ENCODE measurements at regions not wholly inside any gene's neighbourhood (a gene's known extent, or its start where the extent isn't known, plus 50 kb on each side); places are given as distances from the start of the nearest gene placed in this dataset.
"Not testable (repeated sequence)": the region's sequence is repeated elsewhere in the genome, so short reads cannot be mapped to it uniquely, and the experiment has no call there.

DNA sequence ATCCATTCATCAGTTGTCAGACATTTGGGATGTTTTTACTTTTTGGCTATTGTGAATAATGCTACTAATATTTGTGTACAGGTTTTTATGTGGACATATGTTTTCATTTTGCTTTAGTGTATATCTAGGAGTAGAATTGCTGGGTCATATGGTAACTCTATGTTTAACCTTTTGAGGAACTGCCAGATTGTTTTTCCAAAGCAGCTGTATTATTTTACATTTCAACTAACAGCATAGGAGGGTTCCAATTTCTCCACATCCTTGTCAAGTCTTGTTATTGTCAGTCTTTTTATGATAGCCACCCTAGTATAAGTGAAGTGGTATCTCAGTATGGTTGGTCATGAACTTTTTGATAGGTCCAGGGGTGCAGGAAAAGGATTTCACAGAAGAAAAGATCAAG lies 114.5 kb upstream of the FAM9C start:
- Histone ChIP-seq H2AK5ac (ENCODE audit: low read length) (no peak overlapping the region), H3K23ac (ENCODE audit: low read length) (no peak overlapping the region), H4K8ac (ENCODE audit: low read depth, low read length) (no peak overlapping the region), H2BK15ac (replicated peaks; ENCODE audit: low read depth) (no peak overlapping the region), H3K36me3 (ENCODE audit: control insufficient read depth, insufficient read depth, low read length) (no peaks in the 10 kb centered on the region), H3K9ac (ENCODE audit: low read length) (no peak overlapping the region), H3K4me2 (ENCODE audit: low read length) (no peak overlapping the region), H3K56ac (ENCODE audit: low read length) (no peak overlapping the region), H3K27me3 (ENCODE audit: insufficient read depth, low read length, poor library complexity) (no peaks in the 10 kb centered on the region), H3K18ac (ENCODE audit: low read length) (no peak overlapping the region), H2BK5ac (ENCODE audit: low read length) (no peak overlapping the region), H3K4ac (ENCODE audit: low read depth, low read length) (no peak overlapping the region), H4K5ac (ENCODE audit: low read length) (no peak overlapping the region), H3K79me1 (ENCODE audit: low read length) (no peaks in the 10 kb centered on the region), H3K4me3 (ENCODE audit: low read length) (no peak overlapping the region), H3K27ac (ENCODE audit: low read depth, low read length) (no peak overlapping the region), H3K79me2 (ENCODE audit: control insufficient read depth, insufficient read depth, low read length) (no peaks in the 10 kb centered on the region), H2BK120ac (ENCODE audit: low read depth, low read length) (no peak overlapping the region), H3K4me1 (ENCODE audit: control insufficient read depth, low read depth, low read length) (no peaks in the 10 kb centered on the region)
- no peak for DNase-seq

DNA sequence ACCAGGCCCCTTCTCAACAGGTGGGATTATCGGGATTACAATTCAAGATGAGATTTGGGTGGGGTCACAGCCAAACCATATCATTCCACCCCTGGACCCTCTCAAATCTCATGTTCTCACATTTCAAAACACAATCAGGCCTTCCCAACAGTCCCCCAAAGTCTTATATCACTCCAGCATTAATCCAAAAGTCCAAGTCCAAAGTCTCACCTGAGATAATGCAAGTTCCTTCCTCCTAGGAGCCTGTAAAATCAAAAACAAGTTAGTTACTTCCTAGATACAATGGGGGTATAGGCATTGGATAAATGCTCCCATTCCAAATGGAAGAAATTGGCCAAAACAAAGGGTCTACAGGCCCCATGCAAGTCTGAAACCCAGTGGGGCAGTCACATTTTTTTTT lies 111.1 kb upstream of the FAM9C start:
- H3K56ac ChIP-seq (ENCODE audit: low read length); H3K36me3 ChIP-seq (ENCODE audit: control insufficient read depth, insufficient read depth, low read length); H3K27ac ChIP-seq (ENCODE audit: low read depth, low read length); H3K18ac ChIP-seq (ENCODE audit: low read length); H3K4me1 ChIP-seq (ENCODE audit: control insufficient read depth, low read depth, low read length); H3K4ac ChIP-seq (ENCODE audit: low read depth, low read length); H3K79me2 ChIP-seq (ENCODE audit: control insufficient read depth, insufficient read depth, low read length); H2AK5ac ChIP-seq (ENCODE audit: low read length); H3K9ac ChIP-seq (ENCODE audit: low read length); H3K27me3 ChIP-seq (ENCODE audit: insufficient read depth, low read length, poor library complexity); H3K79me1 ChIP-seq (ENCODE audit: low read length); H4K5ac ChIP-seq (ENCODE audit: low read length); H2BK15ac ChIP-seq (replicated peaks; ENCODE audit: low read depth); H4K8ac ChIP-seq (ENCODE audit: low read depth, low read length); H2BK120ac ChIP-seq (ENCODE audit: low read depth, low read length); H3K4me3 ChIP-seq (ENCODE audit: low read length); DNase-seq; H2BK5ac ChIP-seq (ENCODE audit: low read length); H3K23ac ChIP-seq (ENCODE audit: low read length); H3K4me2 ChIP-seq (ENCODE audit: low read length): not testable (repeated sequence)
- WGBS (ENCODE audit: extremely low coverage, insufficient coverage, low lambda C conversion rate), result no CpG with 5 or more reads among the region's 1 CpG

DNA sequence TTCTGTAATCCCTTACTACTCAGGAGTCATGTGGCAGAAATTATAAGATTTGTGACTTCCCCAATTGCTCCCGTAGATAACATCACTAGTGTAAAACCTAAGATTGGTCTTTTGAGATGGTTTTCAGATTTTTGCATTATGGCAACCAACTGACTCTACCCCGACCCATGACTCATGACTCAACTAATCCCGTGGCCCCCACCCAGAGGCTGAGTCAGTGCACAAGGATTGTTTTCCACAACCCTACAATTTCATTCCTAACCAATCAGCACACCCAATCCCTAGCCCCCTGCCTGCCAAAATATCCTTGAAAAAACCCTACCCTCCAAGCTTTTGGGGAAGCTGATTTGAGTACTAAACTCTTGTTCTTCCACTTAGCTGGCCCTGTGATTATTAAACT lies 109.4 kb upstream of the FAM9C start:
- Histone ChIP-seq H2BK5ac (ENCODE audit: low read length) (no peak overlapping the region), H3K27ac (ENCODE audit: low read depth, low read length) (no peak overlapping the region), H3K23ac (ENCODE audit: low read length) (no peak overlapping the region), H4K8ac (ENCODE audit: low read depth, low read length) (no peak overlapping the region), H3K18ac (ENCODE audit: low read length) (no peak overlapping the region), H2AK5ac (ENCODE audit: low read length) (no peak overlapping the region), H4K5ac (ENCODE audit: low read length) (no peak overlapping the region), H3K79me1 (ENCODE audit: low read length) (no peaks in the 10 kb centered on the region), H3K4me3 (ENCODE audit: low read length) (no peak overlapping the region), H2BK15ac (replicated peaks; ENCODE audit: low read depth) (no peak overlapping the region), H3K56ac (ENCODE audit: low read length) (no peak overlapping the region), H3K79me2 (ENCODE audit: control insufficient read depth, insufficient read depth, low read length) (no peaks in the 10 kb centered on the region), H3K4ac (ENCODE audit: low read depth, low read length) (no peak overlapping the region), H3K4me1 (ENCODE audit: control insufficient read depth, low read depth, low read length) (no peaks in the 10 kb centered on the region), H2BK120ac (ENCODE audit: low read depth, low read length) (no peak overlapping the region), H3K9ac (ENCODE audit: low read length) (no peak overlapping the region), H3K36me3 (ENCODE audit: control insufficient read depth, insufficient read depth, low read length) (no peaks in the 10 kb centered on the region), H3K4me2 (ENCODE audit: low read length) (no peak overlapping the region), H3K27me3 (ENCODE audit: insufficient read depth, low read length, poor library complexity) (no peaks in the 10 kb centered on the region)
- no peak for DNase-seq
- WGBS (ENCODE audit: extremely low coverage, insufficient coverage, low lambda C conversion rate), result no CpG with 5 or more reads among the region's 3 CpGs

GRCh38 chrX:13152518-13153185 lies 108.2 kb upstream of the FAM9C start:
- H4K8ac ChIP-seq (ENCODE audit: low read depth, low read length), result no peak overlapping the region
- WGBS (ENCODE audit: extremely low coverage, insufficient coverage, low lambda C conversion rate), result no CpG with 5 or more reads among the region's 7 CpGs
- H2BK15ac ChIP-seq (replicated peaks; ENCODE audit: low read depth), result no peak overlapping the region
- no peak overlapping the region for H3K4me3 ChIP-seq (ENCODE audit: low read length)
- no peaks in the 10 kb centered on the region for H3K4me1 ChIP-seq (ENCODE audit: control insufficient read depth, low read depth, low read length)
- H3K18ac ChIP-seq (ENCODE audit: low read length), result no peak overlapping the region
- H3K56ac ChIP-seq (ENCODE audit: low read length), result no peak overlapping the region
- H3K27ac ChIP-seq (ENCODE audit: low read depth, low read length), result no peak overlapping the region
- no peak overlapping the region for H2BK5ac ChIP-seq (ENCODE audit: low read length)
- H3K4ac ChIP-seq (ENCODE audit: low read depth, low read length), result no peak overlapping the region
- DNase-seq, result no peak
- H3K23ac ChIP-seq (ENCODE audit: low read length), result no peak overlapping the region
- no peak overlapping the region for H2AK5ac ChIP-seq (ENCODE audit: low read length)
- H3K9ac ChIP-seq (ENCODE audit: low read length), result no peak overlapping the region
- no peak overlapping the region for H3K4me2 ChIP-seq (ENCODE audit: low read length)
- no peaks in the 10 kb centered on the region for H3K79me2 ChIP-seq (ENCODE audit: control insufficient read depth, insufficient read depth, low read length)
- H4K5ac ChIP-seq (ENCODE audit: low read length), result no peak overlapping the region
- no peaks in the 10 kb centered on the region for H3K36me3 ChIP-seq (ENCODE audit: control insufficient read depth, insufficient read depth, low read length)
- no peak overlapping the region for H2BK120ac ChIP-seq (ENCODE audit: low read depth, low read length)
- no peaks in the 10 kb centered on the region for H3K27me3 ChIP-seq (ENCODE audit: insufficient read depth, low read length, poor library complexity)
- H3K79me1 ChIP-seq (ENCODE audit: low read length), result no peaks in the 10 kb centered on the region

GRCh38 chrX:13151828-13152517 lies 107.6 kb upstream of the FAM9C start:
- H3K9ac ChIP-seq (ENCODE audit: low read length), result no peak overlapping the region
- no peaks in the 10 kb centered on the region for H3K27me3 ChIP-seq (ENCODE audit: insufficient read depth, low read length, poor library complexity)
- no peak overlapping the region for H3K27ac ChIP-seq (ENCODE audit: low read depth, low read length)
- no peak overlapping the region for H3K23ac ChIP-seq (ENCODE audit: low read length)
- no peak overlapping the region for H2BK5ac ChIP-seq (ENCODE audit: low read length)
- no peak overlapping the region for H2AK5ac ChIP-seq (ENCODE audit: low read length)
- no peaks in the 10 kb centered on the region for H3K79me1 ChIP-seq (ENCODE audit: low read length)
- H2BK15ac ChIP-seq (replicated peaks; ENCODE audit: low read depth), result no peak overlapping the region
- no peak overlapping the region for H3K56ac ChIP-seq (ENCODE audit: low read length)
- H3K4ac ChIP-seq (ENCODE audit: low read depth, low read length), result no peak overlapping the region
- H3K36me3 ChIP-seq (ENCODE audit: control insufficient read depth, insufficient read depth, low read length), result no peaks in the 10 kb centered on the region
- H3K4me3 ChIP-seq (ENCODE audit: low read length), result no peak overlapping the region
- no peak overlapping the region for H3K4me2 ChIP-seq (ENCODE audit: low read length)
- H3K18ac ChIP-seq (ENCODE audit: low read length), result no peak overlapping the region
- H3K4me1 ChIP-seq (ENCODE audit: control insufficient read depth, low read depth, low read length), result no peaks in the 10 kb centered on the region
- H2BK120ac ChIP-seq (ENCODE audit: low read depth, low read length), result no peak overlapping the region
- no peak overlapping the region for H4K5ac ChIP-seq (ENCODE audit: low read length)
- no CpG with 5 or more reads among the region's 8 CpGs for WGBS (ENCODE audit: extremely low coverage, insufficient coverage, low lambda C conversion rate)
- peak; percentile 6 for DNase-seq
- H3K79me2 ChIP-seq (ENCODE audit: control insufficient read depth, insufficient read depth, low read length), result no peaks in the 10 kb centered on the region
- no peak overlapping the region for H4K8ac ChIP-seq (ENCODE audit: low read depth, low read length)
